SK-N-SH treated with all-trans-retinoic acid at 6 μM for 48 hours (cell line): ENCODE measurements at regions not wholly inside any gene's neighbourhood (a gene's known extent, or its start where the extent isn't known, plus 50 kb on each side); places are given as distances from the start of the nearest gene placed in this dataset.

Source experiments
- ARNTL ChIP-seq: fragments of 450-650 bp; formaldehyde crosslinking; IDR thresholded peaks from 2 replicates; pipeline ENCODE4 v1.5.0; 2020; ENCODE audit warnings: low read depth, mild to moderate bottlenecking, moderate library complexity, borderline replicate concordance
- GLIS3 ChIP-seq: fragments of 250-450 bp; sonication (Bioruptor Pico); IDR thresholded peaks from 2 replicates; pipeline ENCODE4 v1.5.0; 2020; ENCODE audit warnings: mild to moderate bottlenecking, moderate library complexity
- PATZ1 ChIP-seq: fragments of 250-450 bp; sonication (Bioruptor Pico); IDR thresholded peaks from 2 replicates; pipeline ENCODE4 v1.8.0; 2020; ENCODE audit warnings: mild to moderate bottlenecking, moderate library complexity, borderline replicate concordance
- POU6F1 ChIP-seq: fragments of 250-450 bp; sonication (Bioruptor Pico); IDR thresholded peaks from 2 replicates; pipeline ENCODE4 v1.8.0; 2021; ENCODE audit warnings: low read depth, mild to moderate bottlenecking, moderate library complexity, borderline replicate concordance
- SNAI2 ChIP-seq: fragments of 250-450 bp; sonication (Bioruptor Pico); IDR thresholded peaks from 2 replicates; pipeline ENCODE4 v1.5.0; 2020; ENCODE audit warnings: mild to moderate bottlenecking, moderate library complexity
- ZFP30 ChIP-seq: fragments of 450-650 bp; formaldehyde crosslinking; IDR thresholded peaks from 2 replicates; pipeline ENCODE4 v1.5.0; 2022; ENCODE audit warnings: mild to moderate bottlenecking, moderate library complexity
- ZNF565 ChIP-seq: fragments of 450-650 bp; formaldehyde crosslinking; conservative IDR thresholded peaks from 2 replicates; pipeline ENCODE4 v1.5.0; 2020; ENCODE audit warnings: low read depth, mild to moderate bottlenecking, moderate library complexity
- ZNF70 ChIP-seq: fragments of 450-650 bp; formaldehyde crosslinking; IDR thresholded peaks from 2 replicates; pipeline ENCODE4 v1.5.0; 2020; ENCODE audit warnings: mild to moderate bottlenecking, moderate library complexity
- ZNF8 ChIP-seq: fragments of 450-650 bp; formaldehyde crosslinking; IDR thresholded peaks from 2 replicates; pipeline ENCODE4 v1.5.0; 2020; ENCODE audit warnings: mild to moderate bottlenecking, moderate library complexity
- TF ChIP-seq, protein P1 (sequence below): fragments of 250-450 bp; sonication (Bioruptor Pico); IDR thresholded peaks from 2 replicates; pipeline ENCODE4 v1.5.0; 2020; ENCODE audit warnings: mild to moderate bottlenecking, moderate library complexity

DNA sequence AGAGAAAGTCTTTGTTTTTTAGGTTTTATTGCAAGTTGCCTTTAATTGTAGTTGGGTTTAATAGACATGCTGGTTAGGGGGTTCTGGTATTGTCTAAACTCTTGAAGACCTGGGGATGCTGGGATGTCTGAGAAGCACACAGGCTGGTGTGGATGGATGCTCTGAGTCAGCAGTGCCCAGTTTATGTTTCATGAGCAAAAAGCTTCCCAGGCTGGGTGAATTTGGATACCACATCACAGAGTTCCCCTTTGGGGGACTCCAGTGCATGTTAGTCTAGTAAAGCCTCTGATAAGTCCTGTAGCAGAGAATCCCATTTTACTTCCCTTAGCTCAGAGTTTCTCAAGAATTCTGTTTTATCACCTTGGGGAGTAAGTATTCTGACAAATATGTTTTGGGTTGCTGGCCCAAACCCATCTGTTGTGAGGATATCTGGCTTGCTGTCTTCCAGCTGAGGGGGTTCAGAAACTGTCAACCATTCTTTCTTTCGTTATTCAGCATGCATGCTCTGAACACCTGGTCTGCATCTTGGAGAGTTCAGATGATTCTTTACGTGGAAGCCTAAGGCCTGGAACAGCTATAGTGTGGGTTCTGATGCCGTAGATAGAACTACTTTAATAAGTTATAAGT, 509.1 kb downstream of the VRK1 start:
- TF ChIP-seq ZNF70 (no peak), ZNF8 (CRISPR knock-in tag) (no peak), POU6F1 (CRISPR knock-in tag) (no peak), ZNF565 (CRISPR knock-in tag) (no peak), PATZ1 (CRISPR knock-in tag) (no peak), GLIS3 (CRISPR knock-in tag) (no peak), ZFP30 (CRISPR knock-in tag) (no peak), ARNTL (CRISPR knock-in tag) (no peak), SNAI2 (CRISPR knock-in tag) (no peak)
- TF ChIP-seq, protein P1, sequence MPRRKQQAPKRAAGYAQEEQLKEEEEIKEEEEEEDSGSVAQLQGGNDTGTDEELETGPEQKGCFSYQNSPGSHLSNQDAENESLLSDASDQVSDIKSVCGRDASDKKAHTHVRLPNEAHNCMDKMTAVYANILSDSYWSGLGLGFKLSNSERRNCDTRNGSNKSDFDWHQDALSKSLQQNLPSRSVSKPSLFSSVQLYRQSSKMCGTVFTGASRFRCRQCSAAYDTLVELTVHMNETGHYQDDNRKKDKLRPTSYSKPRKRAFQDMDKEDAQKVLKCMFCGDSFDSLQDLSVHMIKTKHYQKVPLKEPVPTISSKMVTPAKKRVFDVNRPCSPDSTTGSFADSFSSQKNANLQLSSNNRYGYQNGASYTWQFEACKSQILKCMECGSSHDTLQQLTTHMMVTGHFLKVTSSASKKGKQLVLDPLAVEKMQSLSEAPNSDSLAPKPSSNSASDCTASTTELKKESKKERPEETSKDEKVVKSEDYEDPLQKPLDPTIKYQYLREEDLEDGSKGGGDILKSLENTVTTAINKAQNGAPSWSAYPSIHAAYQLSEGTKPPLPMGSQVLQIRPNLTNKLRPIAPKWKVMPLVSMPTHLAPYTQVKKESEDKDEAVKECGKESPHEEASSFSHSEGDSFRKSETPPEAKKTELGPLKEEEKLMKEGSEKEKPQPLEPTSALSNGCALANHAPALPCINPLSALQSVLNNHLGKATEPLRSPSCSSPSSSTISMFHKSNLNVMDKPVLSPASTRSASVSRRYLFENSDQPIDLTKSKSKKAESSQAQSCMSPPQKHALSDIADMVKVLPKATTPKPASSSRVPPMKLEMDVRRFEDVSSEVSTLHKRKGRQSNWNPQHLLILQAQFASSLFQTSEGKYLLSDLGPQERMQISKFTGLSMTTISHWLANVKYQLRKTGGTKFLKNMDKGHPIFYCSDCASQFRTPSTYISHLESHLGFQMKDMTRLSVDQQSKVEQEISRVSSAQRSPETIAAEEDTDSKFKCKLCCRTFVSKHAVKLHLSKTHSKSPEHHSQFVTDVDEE, result no peak
